GM12878 (cell line): ENCODE measurements at regions not wholly inside any gene's neighbourhood (a gene's known extent, or its start where the extent isn't known, plus 50 kb on each side); places are given as distances from the start of the nearest gene placed in this dataset.

Experiments
- CTCF ChIP-seq, 3 experiments: IDR thresholded peaks in 2 of 3; conservative IDR thresholded peaks in 1 of 3; 2 replicates each; pipeline ENCODE4 v1.5.1; 2011; ENCODE audit warnings: low read depth in 3 of 3, low read length in 3 of 3, mild to moderate bottlenecking in 3 of 3, control low read depth in 2 of 3, moderate library complexity in 2 of 3, inconsistent platforms in 1 of 3, mixed read lengths in 1 of 3; ENCODE audit not compliant: control insufficient read depth in 2 of 3, insufficient read depth in 1 of 3; ENCODE audit errors: extremely low read depth in 1 of 3
- NRF1 ChIP-seq: conservative IDR thresholded peaks from 2 replicates; pipeline ENCODE4 v1.6.1; 2011; ENCODE audit warnings: mild to moderate bottlenecking, low read depth, low read length, improper control_type of control experiment
- RAD51 ChIP-seq: fragments of 450-650 bp; IDR thresholded peaks from 2 replicates; pipeline ENCODE4 v1.6.1; 2016; ENCODE audit warnings: moderate library complexity, mild to moderate bottlenecking, inconsistent platforms
- RFX5 ChIP-seq: IDR thresholded peaks from 2 replicates; pipeline ENCODE4 v1.6.1; 2011; ENCODE audit warnings: low read depth, low read length, improper control_type of control experiment
- SMAD1 ChIP-seq: fragments of 450-650 bp; IDR thresholded peaks from 2 replicates; pipeline ENCODE4 v1.6.1; 2018; ENCODE audit warnings: mild to moderate bottlenecking, low read depth; ENCODE audit not compliant: partially characterized antibody
- SP1 ChIP-seq: IDR thresholded peaks from one replicate; pipeline ENCODE4 v1.6.1; 2011; ENCODE audit warnings: low read depth, low read length

- TF ChIP-seq NRF1 (no peak), CTCF (IDR thresholded peaks at IDR 0.05 in 2 of 3, conservative IDR thresholded peaks at IDR 0.05 in 1 of 3; ENCODE audit: control insufficient read depth in 2 of 3, extremely low read depth in 1 of 3, insufficient read depth in 1 of 3, low read depth in 3 of 3, low read length in 3 of 3) (no peak), RAD51 (no peak), SMAD1 (no peak), RFX5 (no peak), SP1 (no peak)
Measured at GRCh38 chr3:194861375-194861774, 175.7 kb downstream of the FAM43A start.
